Loucy (cell line): ENCODE measurements at regions not wholly inside any gene's neighbourhood (a gene's known extent, or its start where the extent isn't known, plus 50 kb on each side); places are given as distances from the start of the nearest gene placed in this dataset.

Experiments
- H2AFZ ChIP-seq: fragments of 200-600 bp; sonication (generic); 2 replicates; pipeline ENCODE4 v1.6.0; 2016; ENCODE audit warnings: antibody characterized with exemption, mild to moderate bottlenecking, low read length, moderate library complexity
- H3F3A ChIP-seq: fragments of 200-600 bp; 2 replicates; pipeline ENCODE4 v1.6.0; 2016; ENCODE audit warnings: antibody characterized with exemption, low read depth, mild to moderate bottlenecking
- H3K27me3 ChIP-seq: fragments of 200-600 bp; sonication (generic); 2 replicates; pipeline ENCODE4 v1.6.1; 2014; ENCODE audit warnings: low read length, mild to moderate bottlenecking; ENCODE audit not compliant: insufficient read depth, poor library complexity, severe bottlenecking
- H3K36me3 ChIP-seq: fragments of 200-600 bp; sonication (generic); 2 replicates; pipeline ENCODE4 v1.6.1; 2016; ENCODE audit warnings: low read length; ENCODE audit not compliant: insufficient read depth
- H3K4me1 ChIP-seq: fragments of 200-600 bp; sonication (generic); 2 replicates; pipeline ENCODE4 v1.5.1; 2014; ENCODE audit warnings: low read length, mild to moderate bottlenecking; ENCODE audit not compliant: insufficient read depth, poor library complexity, severe bottlenecking
- H3K4me2 ChIP-seq: fragments of 200-600 bp; sonication (generic); 2 replicates; pipeline ENCODE4 v1.6.0; 2014; ENCODE audit warnings: antibody characterized with exemption, low read length, low read depth, mild to moderate bottlenecking; ENCODE audit not compliant: poor library complexity, severe bottlenecking
- H3K4me3 ChIP-seq: fragments of 200-600 bp; sonication (generic); 2 replicates; pipeline ENCODE4 v1.5.1; 2014; ENCODE audit warnings: low read length, mild to moderate bottlenecking, mixed read lengths; ENCODE audit not compliant: poor library complexity, severe bottlenecking
- H3K79me2 ChIP-seq: fragments of 200-600 bp; sonication (generic); 2 replicates; pipeline ENCODE4 v1.6.1; 2014; ENCODE audit warnings: low read length; ENCODE audit not compliant: insufficient read depth
- H3K9ac ChIP-seq: fragments of 200-600 bp; sonication (generic); 2 replicates; pipeline ENCODE4 v1.6.0; 2014; ENCODE audit warnings: mild to moderate bottlenecking, low read depth, low read length, moderate library complexity; ENCODE audit not compliant: poor library complexity, severe bottlenecking
- H3K9me2 ChIP-seq: fragments of 200-600 bp; sonication (generic); replicated peaks from 2 replicates; pipeline ENCODE4 v1.6.1; 2016; ENCODE audit warnings: low read depth, low read length, mixed read lengths
- H3K9me3 ChIP-seq: fragments of 200-600 bp; sonication (generic); 2 replicates; pipeline ENCODE4 v1.6.1; 2014; ENCODE audit warnings: mild to moderate bottlenecking, antibody characterized with exemption, low read length, low read depth; ENCODE audit not compliant: insufficient read depth
- H4K20me1 ChIP-seq: fragments of 200-600 bp; sonication (generic); 2 replicates; pipeline ENCODE4 v1.6.0; 2014; ENCODE audit warnings: antibody characterized with exemption, low read length, mild to moderate bottlenecking; ENCODE audit not compliant: insufficient read depth, poor library complexity, severe bottlenecking
- CTCF ChIP-seq: fragments of 200-600 bp; sonication (generic); conservative IDR thresholded peaks from 2 replicates; pipeline ENCODE4 v1.5.1; 2014; ENCODE audit warnings: mild to moderate bottlenecking, antibody characterized with exemption, low read length
- EZH2phosphoT487 ChIP-seq: fragments of 200-600 bp; IDR thresholded peaks from 2 replicates; pipeline ENCODE4 v1.6.1; 2018; ENCODE audit warnings: antibody characterized with exemption, mild to moderate bottlenecking, moderate library complexity, borderline replicate concordance

GRCh38 chr10:117699436-117700075 is 157.0 kb downstream of the EMX2 start:
- Histone ChIP-seq H4K20me1 (no peaks in the 10 kb centered on the region), H3K4me3 (no peak overlapping the region), H3K27me3 (no peaks in the 10 kb centered on the region), H3K4me2 (no peak overlapping the region), H3F3A (no peaks in the 10 kb centered on the region), H2AFZ (no peak overlapping the region), H3K9ac (no peak overlapping the region), H3K9me3 (no peaks in the 10 kb centered on the region), H3K9me2 (no peaks in the 10 kb centered on the region), H3K79me2 (no peaks in the 10 kb centered on the region), H3K36me3 (no peaks in the 10 kb centered on the region), H3K4me1 (no peaks in the 10 kb centered on the region)
- TF ChIP-seq EZH2phosphoT487 (no peak), CTCF (no peak)

GRCh38 chr10:117710181-117710798 is 167.7 kb downstream of the EMX2 start:
- Histone ChIP-seq H3K79me2 (no peaks in the 10 kb centered on the region), H2AFZ (no peak overlapping the region), H3K9me3 (no peaks in the 10 kb centered on the region), H3K9ac (no peak overlapping the region), H3K4me3 (no peak overlapping the region), H4K20me1 (no peaks in the 10 kb centered on the region), H3K9me2 (no peaks in the 10 kb centered on the region), H3K4me1 (no peaks in the 10 kb centered on the region), H3K27me3 (no peaks in the 10 kb centered on the region), H3K4me2 (no peak overlapping the region), H3F3A (no peaks in the 10 kb centered on the region), H3K36me3 (no peaks in the 10 kb centered on the region)
- TF ChIP-seq CTCF: peak; percentile 30; the same call in 1 of the 2 replicates
- no peak for TF ChIP-seq EZH2phosphoT487

DNA sequence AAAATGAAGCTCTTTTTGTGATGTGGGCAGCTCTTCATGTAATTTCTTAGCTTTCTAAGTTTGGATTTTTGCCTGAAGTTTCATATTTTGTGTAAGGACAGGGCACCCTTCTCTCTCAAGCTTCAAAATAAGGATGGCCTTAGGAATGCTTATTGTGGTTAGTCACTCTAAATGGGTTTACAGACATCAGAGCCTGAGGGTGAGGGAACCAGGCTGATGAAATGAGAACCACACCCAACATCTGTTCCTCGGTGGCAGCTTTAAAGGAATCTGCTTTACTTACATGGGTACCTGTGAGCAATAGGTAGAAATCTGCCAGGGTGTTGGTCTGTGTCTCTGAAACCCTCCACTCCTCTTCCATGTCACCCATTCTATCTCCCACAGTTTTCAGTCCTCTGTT is 174.3 kb downstream of the EMX2 start:
- H3K79me2 ChIP-seq: no peaks in the 10 kb centered on the region

More for the DNA sequence above, 174.3 kb downstream of the EMX2 start:
- no peak overlapping the region for H2AFZ ChIP-seq
- H3F3A ChIP-seq: no peaks in the 10 kb centered on the region
- no peak overlapping the region for H3K9ac ChIP-seq
- H3K4me1 ChIP-seq: no peaks in the 10 kb centered on the region
- H3K9me2 ChIP-seq: no peaks in the 10 kb centered on the region
- no peaks in the 10 kb centered on the region for H3K9me3 ChIP-seq
- H3K4me3 ChIP-seq: no peak overlapping the region
- H4K20me1 ChIP-seq: no peaks in the 10 kb centered on the region
- TF ChIP-seq EZH2phosphoT487 (no peak), CTCF (no peak)
- no peaks in the 10 kb centered on the region for H3K27me3 ChIP-seq
- no peak overlapping the region for H3K4me2 ChIP-seq
- H3K36me3 ChIP-seq: no peaks in the 10 kb centered on the region
